WTC11 (cell line): ENCODE measurements at regions not wholly inside any gene's neighbourhood (a gene's known extent, or its start where the extent isn't known, plus 50 kb on each side); places are given as distances from the start of the nearest gene placed in this dataset.

Experiments used
- ATAC-seq: fragments of 200-7000 bp; cut with Tn5 transposase; 2 replicates; pipeline ENCODE4 v1.10.0; 2021; ENCODE audit warnings: mild to moderate bottlenecking, moderate library complexity
- CTCF ChIA-PET: fragments of 300-600 bp; sonication (Branson Sonifier 250); formaldehyde crosslinking; loops from one replicate; lab custom pipeline; 2021; ENCODE audit warnings: antibody characterized with exemption; lab: Charles Lee
- POLR2A ChIA-PET: fragments of 350-600 bp; sonication (Branson Sonifier 250); formaldehyde crosslinking; loops from one replicate; lab custom pipeline; 2021; ENCODE audit warnings: antibody characterized with exemption; lab: Charles Lee
- DNase-seq: peaks from one replicate; pipeline ENCODE4 v3.0.0; 2021; ENCODE audit warnings: low spot score
- H3K27ac Mint-ChIP-seq: 2 replicates; pipeline ENCODE4 v1.8.0; 2021; ENCODE audit warnings: mixed read lengths
- H3K27me3 Mint-ChIP-seq: 2 replicates; pipeline ENCODE4 v1.8.0; 2021; ENCODE audit warnings: low read depth, mild to moderate bottlenecking, moderate library complexity, mixed read lengths
- H3K36me3 Mint-ChIP-seq: 2 replicates; pipeline ENCODE4 v1.8.0; 2021; ENCODE audit warnings: mixed read lengths
- H3K4me1 Mint-ChIP-seq: 2 replicates; pipeline ENCODE4 v1.8.0; 2022; ENCODE audit warnings: mixed read lengths
- H3K4me3 Mint-ChIP-seq: 2 replicates; pipeline ENCODE4 v1.8.0; 2021; ENCODE audit warnings: mild to moderate bottlenecking, moderate library complexity, mixed read lengths
- H3K9me3 Mint-ChIP-seq: 2 replicates; pipeline ENCODE4 v1.8.0; 2021; ENCODE audit warnings: mixed read lengths
- CBFB ChIP-seq: sonication (generic); formaldehyde crosslinking; IDR thresholded peaks from 2 replicates; pipeline ENCODE4 v1.8.1; 2022; ENCODE audit warnings: mild to moderate bottlenecking, low read depth, missing genetic modification reagents
- E2F1 ChIP-seq: sonication (generic); formaldehyde crosslinking; IDR thresholded peaks from 2 replicates; pipeline ENCODE4 v1.8.0; 2022; ENCODE audit warnings: mild to moderate bottlenecking, missing genetic modification reagents
- E2F5 ChIP-seq: sonication (generic); formaldehyde crosslinking; IDR thresholded peaks from 2 replicates; pipeline ENCODE4 v1.8.1; 2022; ENCODE audit warnings: mild to moderate bottlenecking, moderate library complexity, missing genetic modification reagents
- FOXJ3 ChIP-seq: sonication (generic); formaldehyde crosslinking; IDR thresholded peaks from 2 replicates; pipeline ENCODE4 v1.9.0; 2021; ENCODE audit warnings: missing genetic modification reagents, mild to moderate bottlenecking, borderline replicate concordance
- FOXK1 ChIP-seq: sonication (generic); formaldehyde crosslinking; IDR thresholded peaks from 2 replicates; pipeline ENCODE4 v1.8.0; 2022; ENCODE audit warnings: mild to moderate bottlenecking, moderate library complexity, missing genetic modification reagents
- GRHL2 ChIP-seq: fragments of 250-450 bp; sonication (Bioruptor Pico); IDR thresholded peaks from 2 replicates; pipeline ENCODE4 v1.8.0; 2022; ENCODE audit warnings: mild to moderate bottlenecking, moderate library complexity; ENCODE audit not compliant: insufficient replicate concordance, severe bottlenecking
- IRF2 ChIP-seq: sonication (generic); formaldehyde crosslinking; IDR thresholded peaks from 2 replicates; pipeline ENCODE4 v1.8.0; 2022; ENCODE audit warnings: low read depth, missing genetic modification reagents, borderline replicate concordance
- MAX ChIP-seq: sonication (generic); formaldehyde crosslinking; IDR thresholded peaks from 2 replicates; pipeline ENCODE4 v1.8.0; 2022; ENCODE audit warnings: mild to moderate bottlenecking, missing genetic modification reagents
- OVOL2 ChIP-seq: fragments of 250-450 bp; sonication (Bioruptor Pico); IDR thresholded peaks from 2 replicates; pipeline ENCODE4 v1.9.0; 2021; ENCODE audit warnings: mild to moderate bottlenecking, borderline replicate concordance
- STAT6 ChIP-seq: sonication (generic); formaldehyde crosslinking; conservative IDR thresholded peaks from 2 replicates; pipeline ENCODE4 v1.8.1; 2023; ENCODE audit warnings: mild to moderate bottlenecking, low read depth, missing genetic modification reagents, moderate library complexity
- USF2 ChIP-seq: sonication (generic); formaldehyde crosslinking; IDR thresholded peaks from 2 replicates; pipeline ENCODE4 v1.8.1; 2023; ENCODE audit warnings: mild to moderate bottlenecking, missing genetic modification reagents, moderate library complexity
- ZBTB43 ChIP-seq: sonication (generic); formaldehyde crosslinking; IDR thresholded peaks from 2 replicates; pipeline ENCODE4 v1.8.1; 2023; ENCODE audit warnings: mild to moderate bottlenecking, missing genetic modification reagents
- ZNF396 ChIP-seq: fragments of 250-450 bp; sonication (Bioruptor Pico); IDR thresholded peaks from 2 replicates; pipeline ENCODE4 v1.8.0; 2021; ENCODE audit warnings: mild to moderate bottlenecking, moderate library complexity, borderline replicate concordance
- ZNF423 ChIP-seq: fragments of 250-450 bp; sonication (Bioruptor Pico); IDR thresholded peaks from 2 replicates; pipeline ENCODE4 v2.1.2; 2022; ENCODE audit warnings: mild to moderate bottlenecking, moderate library complexity
- ZNF671 ChIP-seq: fragments of 250-450 bp; sonication (Bioruptor Pico); IDR thresholded peaks from 2 replicates; pipeline ENCODE4 v1.8.0; 2021; ENCODE audit warnings: mild to moderate bottlenecking
- ZSCAN18 ChIP-seq: fragments of 250-450 bp; sonication (Bioruptor Pico); IDR thresholded peaks from 2 replicates; pipeline ENCODE4 v2.1.2; 2022; ENCODE audit warnings: mild to moderate bottlenecking, moderate library complexity
- TF ChIP-seq, protein P1 (sequence below): sonication (generic); formaldehyde crosslinking; IDR thresholded peaks from 2 replicates; pipeline ENCODE4 v1.8.1; 2022; ENCODE audit warnings: low read depth, missing genetic modification reagents, borderline replicate concordance
- TF ChIP-seq, protein P2 (sequence below): sonication (generic); formaldehyde crosslinking; IDR thresholded peaks from 2 replicates; pipeline ENCODE4 v1.8.0; 2023; ENCODE audit warnings: missing genetic modification reagents

GRCh38 chr7:111640416-111640815 lies 78.1 kb upstream of the IMMP2L start (continued):
- no peak for TF ChIP-seq CBFB (CRISPR knock-in tag)
- TF ChIP-seq, protein P1, sequence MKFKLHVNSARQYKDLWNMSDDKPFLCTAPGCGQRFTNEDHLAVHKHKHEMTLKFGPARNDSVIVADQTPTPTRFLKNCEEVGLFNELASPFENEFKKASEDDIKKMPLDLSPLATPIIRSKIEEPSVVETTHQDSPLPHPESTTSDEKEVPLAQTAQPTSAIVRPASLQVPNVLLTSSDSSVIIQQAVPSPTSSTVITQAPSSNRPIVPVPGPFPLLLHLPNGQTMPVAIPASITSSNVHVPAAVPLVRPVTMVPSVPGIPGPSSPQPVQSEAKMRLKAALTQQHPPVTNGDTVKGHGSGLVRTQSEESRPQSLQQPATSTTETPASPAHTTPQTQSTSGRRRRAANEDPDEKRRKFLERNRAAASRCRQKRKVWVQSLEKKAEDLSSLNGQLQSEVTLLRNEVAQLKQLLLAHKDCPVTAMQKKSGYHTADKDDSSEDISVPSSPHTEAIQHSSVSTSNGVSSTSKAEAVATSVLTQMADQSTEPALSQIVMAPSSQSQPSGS (CRISPR knock-in tag), result no peak

DNA sequence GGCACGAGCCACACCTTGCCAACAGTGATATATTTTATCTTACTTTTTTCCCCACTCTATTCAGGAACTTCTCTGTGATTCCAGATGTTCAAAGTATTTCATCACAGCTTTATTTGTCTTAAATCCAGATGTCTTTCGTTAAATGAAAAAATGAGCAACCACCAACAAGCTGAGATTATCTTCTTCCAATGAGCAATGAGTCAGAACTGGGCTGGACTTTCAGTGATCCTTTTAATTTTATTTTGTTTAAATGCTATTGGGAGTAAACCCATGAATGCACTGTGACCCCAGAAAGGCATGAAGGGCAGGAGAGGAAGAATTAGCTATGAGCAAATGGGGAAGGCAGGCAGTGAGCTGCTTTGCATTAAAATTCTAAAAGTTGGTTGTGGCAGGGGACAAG lies 77.6 kb upstream of the IMMP2L start:
- peaks cover 10% of the 10 kb centered on the region for H3K9me3 Mint-ChIP-seq
- ChIA-PET CTCF (no interaction called here), POLR2A (no interaction called here)
- H3K27ac Mint-ChIP-seq, result no peak overlapping the region
- no peak overlapping the region for H3K4me3 Mint-ChIP-seq
- peaks cover 77% of the 10 kb centered on the region for H3K27me3 Mint-ChIP-seq
- H3K36me3 Mint-ChIP-seq, result peaks cover 3% of the 10 kb centered on the region
- ATAC-seq, result no peak
- no peak for DNase-seq
- TF ChIP-seq STAT6 (CRISPR knock-in tag), result no peak
- no peak for TF ChIP-seq MAX (CRISPR knock-in tag)
- TF ChIP-seq E2F1 (CRISPR knock-in tag), result no peak
- no peak for TF ChIP-seq FOXJ3
- no peak for TF ChIP-seq E2F5 (CRISPR knock-in tag)
- TF ChIP-seq GRHL2 (CRISPR knock-in tag), result no peak
- no peak for TF ChIP-seq ZSCAN18
- no peak for TF ChIP-seq ZNF423 (CRISPR knock-in tag)
- TF ChIP-seq ZNF396, result no peak
- TF ChIP-seq FOXK1, result no peak
- TF ChIP-seq ZBTB43 (CRISPR knock-in tag), result no peak
- no peaks in the 10 kb centered on the region for H3K4me1 Mint-ChIP-seq

GRCh38 chr7:111638078-111638477 lies 75.8 kb upstream of the IMMP2L start:
- ATAC-seq, result no peak

More at GRCh38 chr7:111638078-111638477, 75.8 kb upstream of the IMMP2L start:
- Mint-ChIP-seq H3K27ac (no peak overlapping the region), H3K9me3 (no peaks in the 10 kb centered on the region)
- no peak for DNase-seq
- TF ChIP-seq USF2 (CRISPR knock-in tag) (no peak), OVOL2 (CRISPR knock-in tag) (no peak), IRF2 (CRISPR knock-in tag) (no peak), ZNF671 (no peak)
- TF ChIP-seq, protein P2, sequence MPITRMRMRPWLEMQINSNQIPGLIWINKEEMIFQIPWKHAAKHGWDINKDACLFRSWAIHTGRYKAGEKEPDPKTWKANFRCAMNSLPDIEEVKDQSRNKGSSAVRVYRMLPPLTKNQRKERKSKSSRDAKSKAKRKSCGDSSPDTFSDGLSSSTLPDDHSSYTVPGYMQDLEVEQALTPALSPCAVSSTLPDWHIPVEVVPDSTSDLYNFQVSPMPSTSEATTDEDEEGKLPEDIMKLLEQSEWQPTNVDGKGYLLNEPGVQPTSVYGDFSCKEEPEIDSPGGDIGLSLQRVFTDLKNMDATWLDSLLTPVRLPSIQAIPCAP, result no peak
- TF ChIP-seq, protein P1 (CRISPR knock-in tag), result no peak
- TF ChIP-seq, all 79 proteins: peak for 0
- Mint-ChIP-seq H3K27me3 (peaks cover 89% of the 10 kb centered on the region), H3K4me1 (no peaks in the 10 kb centered on the region), H3K36me3 (no peaks in the 10 kb centered on the region), H3K4me3 (no peak overlapping the region)
- POLR2A ChIA-PET, result no interaction called here
- CTCF ChIA-PET, result no interaction called here
